CD4-positive, alpha-beta T cell treated with Interleukin-2 at 100 ng/mL for 4 hours (primary cell): ENCODE measurements at regions not wholly inside any gene's neighbourhood (a gene's known extent, or its start where the extent isn't known, plus 50 kb on each side); places are given as distances from the start of the nearest gene placed in this dataset.

Experiments
- DNase-seq: peaks from one replicate; pipeline ENCODE4 v3.0.0-alpha.2; 2020; ENCODE audit warnings: low spot score

DNA sequence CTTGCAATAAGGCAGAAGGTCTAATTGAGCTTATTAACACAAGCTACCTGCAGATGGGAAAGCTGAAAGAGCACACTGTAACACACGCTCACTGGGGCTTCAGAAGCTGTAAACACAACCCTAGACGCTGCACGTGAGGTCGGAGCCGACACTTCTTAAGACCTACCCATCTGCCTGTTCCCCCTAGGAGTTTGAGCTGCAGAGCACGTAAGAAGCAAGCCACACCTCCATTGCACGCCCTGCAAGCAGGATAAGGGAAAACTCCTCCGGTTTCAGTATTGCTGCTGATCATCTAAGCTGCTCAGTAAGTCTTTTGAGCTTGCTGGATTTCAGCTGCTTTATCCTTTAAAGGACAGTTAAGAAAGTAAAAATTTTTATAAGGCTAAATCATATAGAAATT, 244.0 kb upstream of the ZWINT start:
- no peak for DNase-seq

DNA sequence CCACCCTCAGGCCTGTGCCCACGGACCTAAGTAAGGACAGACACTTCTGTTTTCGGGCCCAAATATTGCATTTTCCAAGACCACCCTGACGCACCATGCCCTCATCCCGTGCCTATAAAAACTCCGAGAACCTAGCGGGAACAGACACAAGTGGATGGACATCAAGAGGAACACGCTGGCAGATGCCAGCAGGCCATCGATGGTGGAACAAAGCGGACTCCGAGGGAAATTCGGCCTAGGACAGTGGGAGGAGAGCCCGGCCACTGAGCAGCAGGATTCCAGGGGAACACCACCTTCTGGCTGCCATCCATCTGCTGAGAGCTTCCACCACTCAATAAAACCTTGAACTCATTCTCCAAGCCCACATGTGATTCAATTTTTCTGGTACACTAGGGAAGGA, 243.6 kb upstream of the ZWINT start:
- DNase-seq: no peak

DNA sequence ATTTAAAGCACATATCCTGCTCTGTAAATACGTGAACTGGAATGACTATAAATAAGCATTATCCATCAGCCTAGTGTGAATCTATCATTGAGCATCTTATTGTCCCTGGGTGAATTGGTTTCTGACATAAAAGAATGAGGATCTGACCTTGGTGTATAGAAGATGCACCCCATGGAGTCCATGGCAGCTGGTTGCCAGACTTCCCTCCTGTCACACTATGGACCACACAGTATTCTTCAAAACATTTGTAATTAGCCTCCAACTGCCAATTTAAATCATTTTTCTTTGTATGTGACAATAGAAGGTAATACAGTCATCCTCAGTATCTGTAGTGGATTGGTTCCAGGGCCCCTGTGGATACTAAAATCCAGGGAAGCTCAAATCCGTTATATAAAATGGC, 238.1 kb upstream of the ZWINT start:
- no peak for DNase-seq

DNA sequence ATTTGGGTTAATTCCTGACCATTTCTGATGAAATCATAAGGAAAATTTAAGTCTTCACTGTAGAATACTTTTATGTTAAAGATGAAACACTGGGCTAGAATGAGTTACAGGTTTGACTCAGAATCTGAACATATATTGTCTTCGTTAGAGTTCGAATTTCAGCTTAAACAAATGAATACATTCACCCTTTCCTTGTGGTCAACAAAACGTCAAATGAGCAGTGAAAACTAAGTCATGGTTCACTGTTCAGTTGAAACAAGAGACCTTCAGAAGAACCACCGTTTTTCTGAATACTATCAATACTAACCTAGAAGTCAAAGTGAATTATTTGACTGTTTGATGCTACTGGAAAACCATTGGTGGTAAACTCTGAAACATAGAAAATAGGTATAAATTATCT, 235.2 kb upstream of the ZWINT start:
- DNase-seq: no peak

DNA sequence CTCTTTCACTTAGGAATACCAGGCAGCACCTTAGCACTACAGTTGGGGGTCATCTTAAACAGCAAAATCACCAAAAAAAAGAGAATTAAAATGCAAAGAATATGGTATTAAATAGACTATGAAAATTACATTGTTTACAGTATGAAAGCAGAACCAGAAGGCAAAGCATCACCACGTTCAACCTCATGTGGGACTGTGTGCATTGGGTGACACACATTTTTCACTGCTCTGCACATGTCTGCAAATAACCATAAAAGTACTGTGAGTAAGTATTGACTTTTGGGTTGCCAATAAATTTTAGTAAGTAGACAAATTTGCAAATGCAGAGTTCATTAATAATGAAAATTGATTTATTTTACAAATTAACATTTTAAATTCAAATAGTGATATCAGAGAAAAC, 232.1 kb upstream of the ZWINT start:
- DNase-seq: no peak

DNA sequence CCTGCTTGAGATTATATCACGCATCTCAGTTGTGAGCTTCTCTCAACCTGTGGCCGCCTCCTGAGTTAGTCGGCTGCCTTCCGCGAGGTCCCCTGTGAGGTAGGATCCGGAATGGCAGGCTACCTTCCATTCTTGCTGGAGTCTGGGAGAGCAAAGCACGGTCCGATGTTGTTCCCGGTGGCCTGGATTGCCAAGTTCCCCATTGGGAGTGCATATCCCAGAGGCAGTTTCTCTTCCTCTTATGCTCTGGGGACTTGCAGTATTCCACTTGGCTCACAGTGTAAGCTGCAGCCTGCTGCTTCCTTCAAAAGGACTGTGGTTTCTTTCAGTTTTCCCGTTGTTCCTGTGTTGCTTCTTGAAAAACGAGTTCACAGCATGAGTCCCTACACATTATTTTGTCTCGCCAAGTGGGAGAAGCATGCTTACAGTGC, 225.4 kb upstream of the ZWINT start:
- DNase-seq: no peak

DNA sequence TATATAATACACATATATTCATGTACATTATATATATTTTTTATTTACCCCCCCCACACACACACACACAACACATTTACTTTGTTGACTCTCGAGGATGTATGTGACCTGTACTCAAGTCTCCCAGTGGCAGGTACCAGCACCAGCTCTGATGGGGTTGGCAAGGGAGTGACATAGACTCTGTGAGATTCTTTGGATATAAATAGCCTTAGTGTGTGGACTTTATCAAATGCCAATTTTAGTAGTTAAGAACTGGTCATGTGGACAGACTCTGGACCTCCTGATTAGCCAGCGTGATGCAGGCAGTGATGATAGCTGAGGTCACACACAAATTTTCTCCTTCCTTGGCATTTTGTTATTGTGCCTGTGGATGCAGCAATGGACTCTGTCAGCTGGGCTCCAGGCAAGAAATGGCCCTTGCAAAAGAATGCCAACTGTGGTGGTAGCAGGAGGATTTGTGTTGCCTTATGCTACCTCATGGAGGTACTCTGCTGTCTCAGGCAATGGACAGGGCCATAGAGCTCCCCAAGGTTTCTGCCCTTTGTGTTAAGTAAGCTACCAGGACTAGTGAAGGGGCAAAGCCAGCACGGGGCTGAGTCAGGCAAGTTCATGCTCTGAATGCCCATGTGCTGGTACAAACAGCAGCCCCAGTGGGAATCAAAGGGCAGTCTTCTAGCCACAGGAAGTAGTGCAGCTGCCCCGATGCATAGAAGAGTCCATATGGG, 224.6 kb upstream of the ZWINT start:
- DNase-seq: no peak

DNA sequence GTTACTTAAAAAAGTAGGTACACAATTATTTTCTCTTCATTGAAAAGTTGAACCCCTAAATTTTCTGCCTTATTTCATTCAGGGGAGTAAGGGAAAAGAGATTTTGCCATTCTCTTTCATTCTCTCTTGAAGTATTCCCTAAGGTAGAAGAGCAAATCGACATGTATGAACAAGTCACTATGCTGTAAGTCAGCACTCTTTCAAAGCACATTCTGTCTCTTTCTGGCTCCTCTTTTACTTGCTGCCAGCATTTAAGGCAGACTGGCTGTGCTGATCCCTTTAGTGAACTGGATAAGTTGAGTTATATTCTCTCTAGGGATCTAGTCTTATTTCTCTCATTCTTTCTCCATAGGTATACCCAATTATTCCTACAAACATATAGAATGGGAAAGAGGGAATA, 222.3 kb upstream of the ZWINT start:
- no peak for DNase-seq

DNA sequence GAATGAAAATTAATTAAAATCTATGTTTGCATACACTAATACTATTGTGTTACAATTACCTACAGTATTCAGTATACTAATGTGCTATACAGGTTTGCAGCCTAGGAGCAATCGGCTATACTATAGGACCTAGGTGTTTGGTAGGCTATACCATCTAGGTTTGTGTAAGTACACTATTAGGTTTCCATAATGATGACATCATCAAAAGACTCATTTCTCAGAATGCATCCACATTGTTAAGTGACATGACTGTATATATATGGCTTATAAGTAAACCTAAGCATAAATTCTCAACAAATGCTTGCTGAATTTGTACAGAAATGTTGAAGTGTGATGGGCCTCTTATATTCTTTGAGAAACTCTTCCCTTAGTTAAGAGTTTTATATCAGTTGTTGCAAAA, 206.5 kb upstream of the ZWINT start:
- DNase-seq: no peak

DNA sequence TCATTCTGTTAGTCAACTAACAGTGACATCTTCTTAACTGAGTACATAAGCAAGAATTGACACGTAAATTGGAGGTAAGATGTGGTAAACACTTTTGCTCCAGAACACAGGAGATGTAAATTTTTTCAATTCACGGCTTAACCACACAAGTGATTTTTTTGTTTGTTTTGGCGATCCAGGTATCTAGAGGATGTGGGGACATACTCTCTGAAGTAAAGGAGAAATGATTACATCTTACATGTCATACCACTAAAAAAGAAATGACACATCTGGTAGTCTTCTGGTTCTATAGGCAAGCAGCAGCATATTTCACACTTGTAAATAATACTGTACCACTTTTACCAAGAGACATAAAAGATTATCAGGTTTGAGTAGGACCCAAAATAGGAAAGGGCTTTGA, 200.3 kb upstream of the ZWINT start:
- DNase-seq: no peak

DNA sequence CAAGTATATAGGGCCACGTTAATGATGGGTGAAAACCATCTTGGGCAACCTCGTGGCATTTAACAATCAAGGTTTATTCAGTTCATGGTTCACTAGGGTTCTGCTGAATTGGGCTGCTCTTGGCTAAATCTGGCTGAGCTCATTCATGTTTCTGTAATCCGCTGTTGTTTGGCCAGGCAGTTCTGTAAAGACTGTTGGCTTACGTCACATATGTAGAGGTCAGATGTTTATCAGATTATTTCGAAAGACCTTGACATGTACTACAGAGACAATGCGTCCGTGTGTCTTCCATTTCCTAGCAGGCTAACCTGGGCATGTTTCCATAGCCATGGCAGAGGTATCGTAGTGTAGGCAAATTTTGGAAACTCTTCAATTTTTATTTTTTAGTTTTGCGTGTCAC, 190.0 kb upstream of the ZWINT start:
- no peak for DNase-seq

DNA sequence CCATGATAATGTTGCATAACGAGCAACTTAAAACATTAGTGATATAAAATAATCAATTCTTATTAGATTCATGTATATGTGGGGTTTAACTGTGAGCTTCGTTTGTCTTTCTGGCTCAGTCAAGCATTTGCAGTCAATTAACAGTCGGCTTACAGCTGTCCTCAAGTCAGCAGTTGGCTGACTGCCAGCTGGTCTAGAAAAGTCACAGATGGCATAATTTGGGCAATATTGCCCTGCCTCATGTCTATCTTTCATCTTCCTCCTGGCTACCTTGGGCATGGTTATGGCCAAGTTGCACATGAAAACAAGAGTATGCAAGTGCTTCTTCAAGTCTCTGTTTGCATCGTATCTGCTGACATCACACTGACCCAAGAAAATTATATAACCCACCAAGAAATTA, 186.1 kb upstream of the ZWINT start:
- no peak for DNase-seq

DNA sequence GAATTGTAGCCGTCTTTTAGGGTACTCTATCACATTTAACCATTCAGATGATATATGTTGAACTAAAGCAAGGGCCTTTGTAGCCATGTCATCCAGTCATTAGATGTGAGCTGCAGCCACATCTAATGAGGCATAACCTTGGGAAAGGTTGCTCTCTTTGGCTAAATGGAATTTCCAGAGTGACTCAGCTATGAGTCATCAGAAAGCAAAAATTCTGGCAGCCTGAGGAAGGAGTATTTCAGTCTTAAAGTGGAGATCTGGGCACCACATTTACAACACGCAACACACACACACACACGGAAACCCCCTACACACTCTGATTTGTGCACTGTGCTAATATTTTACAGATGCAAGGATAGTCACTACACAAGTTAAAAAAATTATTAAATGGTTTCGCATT, 176.9 kb upstream of the ZWINT start:
- DNase-seq: no peak

DNA sequence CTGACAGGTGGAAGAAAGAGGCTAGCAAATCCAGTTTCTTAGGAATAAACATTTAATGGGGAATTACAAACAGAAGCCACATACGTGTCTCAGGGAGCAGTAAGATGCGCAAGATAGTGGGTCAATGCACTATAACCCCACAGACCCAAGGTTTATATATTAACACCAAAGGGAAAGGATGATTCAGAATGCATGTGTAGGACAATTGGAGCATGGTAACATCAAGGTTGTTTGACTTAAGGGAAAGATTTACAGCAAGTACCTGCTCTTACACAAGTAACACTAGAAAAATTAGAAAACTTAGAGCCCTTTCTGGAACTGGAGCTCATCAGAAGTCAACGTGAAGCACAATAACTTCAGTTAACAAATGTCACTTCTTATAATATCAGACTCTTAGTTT, 161.1 kb upstream of the ZWINT start:
- no peak for DNase-seq

DNA sequence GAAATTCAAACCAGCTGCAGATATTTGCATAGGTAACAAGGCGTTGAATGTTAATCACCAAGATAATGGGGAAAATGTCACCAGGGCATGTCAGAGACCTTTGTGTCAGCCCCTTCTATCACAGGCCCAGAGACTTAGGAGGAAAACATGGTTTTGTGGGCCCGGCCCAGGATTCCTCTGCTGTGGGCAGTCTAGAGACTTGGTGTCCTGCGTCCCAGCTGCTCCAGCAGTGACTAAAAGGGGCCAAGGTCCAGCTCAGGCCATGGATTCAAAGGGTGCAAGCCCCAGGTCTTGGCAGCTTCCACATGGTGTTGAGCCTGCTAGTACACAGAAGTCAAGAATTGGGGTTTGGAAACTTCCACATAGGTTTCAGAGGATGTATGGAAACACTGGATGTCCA, 147.5 kb upstream of the ZWINT start:
- no peak for DNase-seq

DNA sequence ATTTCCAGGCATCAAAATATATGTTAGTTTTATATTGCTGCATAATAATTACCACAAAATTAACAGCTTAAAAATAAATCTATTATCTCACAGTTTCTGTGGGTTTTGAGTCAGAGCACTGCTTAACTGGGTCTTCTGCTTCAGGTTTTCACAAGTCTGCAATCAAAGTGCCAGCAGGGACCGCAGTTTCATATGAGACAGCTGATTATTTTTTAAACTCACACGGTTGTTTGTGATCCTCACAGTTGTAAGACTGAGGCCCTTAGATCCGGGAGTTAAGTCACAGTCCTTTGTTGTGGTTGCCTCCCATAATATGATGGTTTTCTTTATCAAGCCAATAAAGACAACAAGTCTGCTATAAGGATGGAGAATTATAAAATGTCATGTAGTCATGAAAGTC, 146.0 kb upstream of the ZWINT start:
- DNase-seq: no peak

DNA sequence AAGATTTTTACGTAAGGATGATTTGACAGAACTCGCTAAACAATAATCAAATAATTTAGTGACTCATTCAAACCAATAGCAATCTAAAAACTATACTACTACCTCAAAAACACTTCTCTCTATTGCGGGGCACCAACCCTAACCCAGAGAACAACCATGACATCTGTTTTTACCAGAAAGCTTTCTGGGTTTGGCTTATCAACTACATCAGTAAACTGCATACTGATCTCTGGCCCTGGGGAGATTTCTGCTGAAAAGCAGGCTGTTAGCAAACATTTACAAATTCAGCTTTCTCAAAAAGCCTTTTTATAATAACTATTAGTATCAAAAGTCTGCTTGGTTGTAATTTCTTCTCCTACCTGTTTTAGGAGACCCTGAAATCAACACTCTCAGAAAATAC, 144.5 kb upstream of the ZWINT start:
- DNase-seq: no peak

DNA sequence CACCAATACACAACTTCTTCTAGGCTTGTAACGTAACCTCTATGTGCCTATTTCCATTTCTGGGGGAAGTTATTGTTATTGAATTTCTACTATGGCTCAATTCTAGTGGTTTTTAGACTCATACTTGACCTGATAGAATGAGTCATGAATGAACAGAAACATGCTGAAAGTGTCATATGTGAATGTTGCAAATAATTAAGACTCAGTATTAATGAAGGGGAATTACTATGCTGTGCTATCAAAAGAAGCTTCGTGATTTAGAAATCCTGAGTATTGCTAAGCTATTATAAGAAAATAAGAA, 135.1 kb upstream of the ZWINT start:
- no peak for DNase-seq

DNA sequence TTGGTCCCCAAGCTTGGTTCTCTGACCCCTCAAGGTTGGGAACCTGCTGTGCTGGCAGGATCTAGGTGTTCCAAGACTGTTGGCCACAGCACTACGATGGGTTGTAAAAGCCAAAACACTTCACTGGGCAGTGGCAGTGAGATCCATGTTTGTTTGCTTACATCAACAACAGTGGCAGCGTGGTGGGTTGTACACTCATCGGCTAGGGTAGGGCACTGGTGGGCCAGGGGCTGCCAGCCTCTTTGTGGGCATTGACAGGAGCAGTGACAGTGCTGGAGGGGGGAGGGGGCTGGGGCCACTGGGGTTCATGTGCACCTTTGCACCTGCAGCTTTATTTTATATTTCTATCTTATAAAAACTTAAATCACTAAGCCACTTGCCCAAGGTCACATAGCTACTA, 126.7 kb upstream of the ZWINT start:
- no peak for DNase-seq

DNA sequence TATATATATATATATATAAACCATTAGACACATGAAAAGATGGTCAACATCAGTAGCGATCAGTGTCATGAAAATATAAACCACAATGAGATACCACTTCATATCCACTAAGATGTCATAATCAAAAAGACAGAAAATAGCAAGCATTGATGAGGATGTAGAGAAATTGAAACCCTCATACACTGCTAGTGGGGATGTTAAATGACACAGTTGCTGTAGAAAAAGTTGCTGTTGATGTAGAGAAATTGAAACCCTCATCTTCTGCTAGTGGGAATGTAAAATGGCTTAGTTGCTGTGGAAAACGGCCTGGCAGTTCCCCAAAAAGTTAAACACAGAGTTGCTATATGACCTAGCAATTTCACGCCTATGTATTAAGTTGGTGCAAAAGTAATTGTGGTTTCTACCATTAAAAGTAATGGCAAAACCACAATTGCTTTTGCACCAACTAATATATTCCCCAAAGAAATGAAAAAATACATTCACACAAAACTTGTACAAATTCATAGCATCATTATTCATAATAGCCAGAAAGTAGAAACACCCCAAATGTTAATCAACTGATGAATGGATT, 120.5 kb upstream of the ZWINT start:
- DNase-seq: no peak

DNA sequence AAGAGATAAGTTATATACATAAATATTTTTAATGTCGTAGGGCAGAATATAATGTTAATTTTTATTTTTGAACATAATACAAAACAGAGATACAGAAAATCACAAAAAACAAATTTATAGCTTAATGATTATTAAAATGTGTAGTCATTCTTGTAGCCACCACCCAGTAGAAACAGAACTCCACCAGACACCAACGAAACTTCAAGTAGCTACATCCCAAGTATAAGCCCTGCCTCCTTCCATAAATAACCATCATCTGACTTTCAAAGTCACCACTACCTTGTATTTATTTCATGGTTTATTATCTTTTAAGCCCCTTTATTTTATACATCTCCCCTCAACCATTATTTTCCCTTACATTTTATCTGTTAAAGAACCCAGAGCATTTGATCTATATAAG, 111.9 kb upstream of the ZWINT start:
- DNase-seq: no peak

DNA sequence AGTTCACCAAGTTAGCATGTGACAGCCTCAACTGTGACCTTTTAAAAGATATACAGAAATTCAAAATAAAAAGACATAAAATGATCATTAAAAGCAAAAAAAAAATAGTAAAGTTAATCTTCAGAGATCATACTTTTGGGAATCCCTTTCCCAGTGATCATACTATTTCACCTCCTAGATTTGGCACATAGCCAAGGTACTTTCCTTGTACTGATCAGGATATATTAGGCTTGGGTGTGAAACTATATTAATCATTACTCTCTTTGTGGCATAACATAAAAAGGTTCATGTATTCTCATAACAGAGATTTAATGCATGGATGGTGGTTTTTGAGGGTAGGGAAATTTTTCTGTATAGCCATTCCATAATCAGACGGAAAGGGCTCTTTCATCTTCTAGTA, 109.6 kb upstream of the ZWINT start:
- no peak for DNase-seq

DNA sequence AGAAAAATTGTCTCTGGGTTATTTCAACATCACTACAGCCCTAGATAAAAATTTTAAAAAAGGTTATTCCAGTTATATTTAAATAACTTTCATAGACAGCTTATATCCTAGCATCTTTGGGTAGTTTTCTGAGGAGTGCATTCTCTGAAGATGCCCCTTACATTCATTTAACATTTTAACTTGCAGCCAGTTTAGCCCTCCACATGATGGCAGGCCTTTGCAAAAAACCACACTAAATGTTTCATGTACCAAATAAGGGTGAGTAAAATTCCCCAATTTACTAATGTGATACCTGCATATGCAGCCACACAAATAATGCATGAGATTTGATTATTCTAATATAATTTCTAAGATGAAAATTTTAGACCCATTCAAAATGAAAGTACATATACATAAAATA, 108.4 kb upstream of the ZWINT start:
- no peak for DNase-seq

DNA sequence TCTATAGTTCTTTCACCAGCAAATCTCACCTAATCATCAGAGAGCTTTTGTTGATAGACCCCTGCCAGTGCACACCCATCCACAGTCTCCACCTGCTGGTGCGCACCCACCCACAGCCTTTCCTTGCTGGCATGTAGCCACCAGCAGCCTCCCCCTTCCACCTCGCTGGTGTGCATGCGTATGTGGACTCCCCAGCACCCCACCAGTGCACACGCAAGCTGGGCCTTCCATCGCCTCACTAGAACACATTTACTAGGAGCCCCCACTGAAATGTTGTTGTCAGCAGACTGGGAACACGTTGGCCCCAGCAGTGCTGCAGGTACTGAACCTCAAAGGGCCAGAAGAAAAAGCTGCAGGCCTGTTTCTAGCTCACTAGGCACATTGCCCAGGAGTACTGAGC, 104.9 kb upstream of the ZWINT start:
- no peak for DNase-seq

DNA sequence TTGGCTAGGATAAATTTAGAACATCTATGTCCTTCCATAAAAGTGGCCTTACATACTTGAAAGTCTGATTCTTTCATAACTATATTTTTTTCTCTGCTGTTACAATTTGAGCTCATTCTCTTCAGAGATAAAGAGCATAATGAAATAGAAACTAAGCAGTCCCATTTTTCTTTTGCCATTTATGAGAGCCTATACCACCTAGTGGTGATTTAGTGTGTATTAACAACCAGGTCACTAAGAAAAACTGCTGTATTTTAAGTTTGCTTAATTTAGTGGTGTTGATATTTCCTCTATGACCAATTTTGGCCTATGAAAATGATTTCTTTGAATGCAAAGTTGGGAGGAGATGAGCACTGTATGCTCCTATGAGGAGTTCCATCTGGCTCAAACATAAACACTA, 88.7 kb upstream of the ZWINT start:
- DNase-seq: no peak
